ENCODE measurements at regions not wholly inside any gene's neighbourhood (a gene's known extent, or its start where the extent isn't known, plus 50 kb on each side); places are given as distances from the start of the nearest gene placed in this dataset.
A peak's percentile ranks its signal among the peaks of the same experiment; 100 is the strongest.
"Not testable (repeated sequence)": the region's sequence is repeated elsewhere in the genome, so short reads cannot be mapped to it uniquely, and the experiment has no call there.

GRCh38 chr7:73200518-73201099 is 108.0 kb downstream of the NSUN5 start:
- H3K36me3 ChIP-seq, H3K4me2 ChIP-seq, H3K9ac ChIP-seq, H3K4me1 ChIP-seq, H3K27ac ChIP-seq, H3K4me3 ChIP-seq, H3K27me3 ChIP-seq, H4K20me1 ChIP-seq, H3K9me3 ChIP-seq: not testable (repeated sequence)

DNA sequence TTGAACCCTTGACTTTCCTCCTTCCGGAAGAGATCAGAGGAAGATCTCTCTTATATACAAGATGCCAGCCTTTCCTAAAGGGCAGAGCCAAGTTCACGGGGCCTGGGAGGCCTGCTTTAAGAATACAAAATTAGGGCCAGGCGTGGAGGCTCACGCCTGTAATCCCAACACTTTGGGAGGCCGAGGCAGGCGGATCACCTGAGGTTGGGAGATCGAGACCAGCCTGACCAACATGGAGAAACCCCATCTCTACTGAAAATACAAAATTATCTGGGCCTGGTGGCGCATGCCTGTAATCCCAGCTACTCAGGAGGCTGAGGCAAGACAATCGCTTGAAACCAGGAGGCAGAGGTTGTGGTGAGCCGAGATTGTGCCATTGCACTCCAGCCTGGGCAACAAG is 108.2 kb upstream of the SPDYE9 start:
- not testable (repeated sequence) for H3K36me3 ChIP-seq, H3K27me3 ChIP-seq, H3K27ac ChIP-seq, H3K4me2 ChIP-seq, H3K4me1 ChIP-seq, H3K4me3 ChIP-seq, H3K9ac ChIP-seq, H4K20me1 ChIP-seq, H3K9me3 ChIP-seq

DNA sequence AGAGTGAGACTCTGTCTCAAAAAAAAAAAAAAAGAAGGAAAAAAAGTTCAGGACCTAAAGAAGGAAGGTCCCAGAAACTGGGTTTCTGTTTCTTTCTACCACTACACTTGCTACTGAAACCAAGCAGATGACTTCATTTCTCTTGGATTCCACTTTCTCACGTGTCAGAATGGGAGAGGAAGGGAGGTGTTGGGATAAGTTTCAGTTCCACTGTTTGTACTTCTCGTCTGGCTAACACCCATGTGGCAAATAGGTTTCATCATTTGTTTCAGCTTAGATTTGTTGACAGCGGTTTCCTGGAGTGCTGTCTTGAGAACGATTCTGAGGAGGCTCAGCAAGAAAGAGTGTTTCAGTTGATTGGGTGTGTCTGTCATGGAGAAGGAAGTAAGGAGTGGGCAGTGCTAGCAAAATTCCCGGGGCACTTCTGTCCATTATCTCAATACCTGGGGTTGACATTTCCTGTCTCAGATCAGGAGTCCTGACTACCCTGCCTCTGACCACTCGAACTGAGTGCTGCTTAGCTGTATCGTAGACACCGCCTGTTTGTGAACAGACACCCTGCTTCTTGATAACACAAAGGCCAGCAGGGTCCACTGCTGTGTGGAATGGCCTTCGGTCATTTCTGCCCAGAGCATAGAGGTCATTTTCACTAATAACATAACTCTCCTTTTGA is 104.8 kb upstream of the SPDYE9 start:
- not testable (repeated sequence) for H3K4me2 ChIP-seq, H3K9ac ChIP-seq, H4K20me1 ChIP-seq, H3K9me3 ChIP-seq, H3K4me3 ChIP-seq, H3K27me3 ChIP-seq, H3K4me1 ChIP-seq, H3K27ac ChIP-seq, H3K36me3 ChIP-seq

DNA sequence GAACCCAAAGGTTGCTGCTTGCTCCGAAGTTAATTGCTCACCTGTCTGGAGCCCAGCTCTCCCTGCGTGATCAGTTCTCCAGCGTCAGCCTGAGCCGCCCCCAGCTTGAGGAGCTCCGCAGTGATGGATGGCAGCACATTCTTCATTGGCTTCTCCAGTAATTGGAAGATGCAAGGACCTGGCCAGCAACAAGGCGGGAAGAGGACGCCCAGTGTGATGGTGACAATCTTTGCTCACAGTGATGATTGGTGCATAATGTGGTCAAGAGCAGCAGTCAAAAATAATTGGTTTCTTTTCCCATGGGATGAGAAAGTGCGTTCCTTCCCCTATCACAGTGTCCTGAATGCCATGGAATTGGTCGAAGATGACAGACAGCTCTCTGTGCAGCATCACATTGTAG is 102.4 kb upstream of the SPDYE9 start:
- H3K27me3 ChIP-seq, H3K27ac ChIP-seq, H3K9ac ChIP-seq, H3K9me3 ChIP-seq, H3K4me1 ChIP-seq, H3K4me3 ChIP-seq, H3K4me2 ChIP-seq, H3K36me3 ChIP-seq, H4K20me1 ChIP-seq: not testable (repeated sequence)

DNA sequence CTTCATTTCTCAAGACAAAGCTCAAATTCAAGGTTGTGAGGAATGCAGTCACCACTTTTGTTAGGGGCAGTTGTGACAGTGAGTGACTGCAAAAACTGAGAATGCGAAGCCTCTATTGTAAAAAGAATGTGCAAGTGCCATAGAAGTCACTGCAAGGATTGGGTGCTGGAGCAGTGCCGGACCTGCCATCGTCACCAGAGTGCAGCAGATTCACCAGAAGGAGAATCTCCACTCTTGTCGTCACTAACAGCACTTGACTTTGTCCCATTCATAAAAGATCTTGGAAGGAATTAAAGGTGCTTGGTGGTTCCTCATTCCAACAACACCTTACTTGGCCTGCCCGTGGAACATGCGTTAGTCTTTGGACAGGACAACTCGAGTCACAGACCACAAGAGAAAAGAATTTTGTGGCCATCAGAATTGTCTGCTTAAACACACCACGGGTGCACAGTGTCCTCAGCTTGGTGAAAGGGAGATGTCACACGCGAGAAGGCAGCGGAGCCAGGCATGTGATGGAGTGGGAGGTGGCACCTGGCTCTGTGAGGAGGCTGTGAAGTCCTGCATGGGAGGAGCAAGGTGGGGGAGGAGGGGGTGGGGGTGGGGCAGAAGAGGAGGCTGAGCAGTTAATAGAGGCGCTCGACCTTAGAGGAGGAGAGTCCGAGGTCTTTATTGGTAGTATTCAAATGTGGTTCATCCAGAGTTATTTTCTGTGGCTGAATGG is 100.9 kb upstream of the SPDYE9 start:
- not testable (repeated sequence) for H3K4me2 ChIP-seq, H3K4me3 ChIP-seq, H3K27ac ChIP-seq, H3K9ac ChIP-seq, H3K4me1 ChIP-seq, H4K20me1 ChIP-seq, H3K27me3 ChIP-seq, H3K36me3 ChIP-seq, H3K9me3 ChIP-seq

DNA sequence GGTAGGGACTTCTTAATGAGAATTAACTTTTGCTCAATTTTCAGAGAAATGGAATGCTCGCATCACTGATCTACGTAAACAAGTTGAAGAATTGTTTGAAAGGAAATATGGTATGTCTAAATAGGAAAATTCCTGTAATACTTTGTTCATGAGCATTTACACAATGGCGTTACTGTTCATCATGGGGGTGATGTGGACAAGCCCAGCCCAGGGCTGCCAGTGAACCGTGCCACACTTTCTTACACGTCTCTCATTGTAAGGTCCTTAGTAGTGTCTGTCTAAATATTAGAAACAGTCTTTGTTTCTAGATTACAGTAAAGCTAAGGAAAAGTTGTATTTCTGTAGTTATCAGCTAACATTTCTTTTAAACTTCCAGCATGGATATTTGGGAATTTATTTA is 91.0 kb upstream of the SPDYE9 start:
- not testable (repeated sequence) for H3K4me2 ChIP-seq, H3K27ac ChIP-seq, H3K4me1 ChIP-seq, H3K9me3 ChIP-seq, H4K20me1 ChIP-seq, H3K27me3 ChIP-seq, H3K36me3 ChIP-seq, H3K4me3 ChIP-seq, H3K9ac ChIP-seq

GRCh38 chr7:73175322-73175721 is 89.5 kb upstream of the SPDYE9 start:
- H3K4me2 ChIP-seq, H3K9me3 ChIP-seq, H3K9ac ChIP-seq, H3K4me1 ChIP-seq, H3K27me3 ChIP-seq, H3K27ac ChIP-seq, H4K20me1 ChIP-seq, H3K36me3 ChIP-seq, H3K4me3 ChIP-seq: not testable (repeated sequence)

DNA sequence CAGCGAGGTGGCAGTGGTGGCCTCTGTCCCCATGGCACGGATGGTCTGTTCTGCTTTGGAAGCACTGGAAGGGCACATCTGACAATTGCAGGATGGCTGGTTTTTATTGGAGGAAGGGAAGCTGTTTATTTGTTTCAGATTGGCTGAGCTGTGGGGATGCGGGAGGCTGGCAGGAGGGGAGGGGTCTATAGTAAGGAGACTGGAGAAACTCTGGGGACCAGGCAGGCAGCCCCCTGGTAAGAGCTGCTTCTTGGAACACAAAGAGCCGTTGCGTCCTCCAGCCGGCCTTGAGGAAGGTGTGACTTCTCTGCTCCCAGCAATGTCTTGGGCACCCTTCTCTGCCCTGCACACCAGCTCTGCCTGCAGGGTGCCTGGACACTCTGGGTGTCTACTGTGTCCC is 85.1 kb upstream of the SPDYE9 start:
- H3K4me1 ChIP-seq, H3K27ac ChIP-seq, H3K27me3 ChIP-seq, H4K20me1 ChIP-seq, H3K9me3 ChIP-seq, H3K4me2 ChIP-seq, H3K9ac ChIP-seq, H3K4me3 ChIP-seq, H3K36me3 ChIP-seq: not testable (repeated sequence)

DNA sequence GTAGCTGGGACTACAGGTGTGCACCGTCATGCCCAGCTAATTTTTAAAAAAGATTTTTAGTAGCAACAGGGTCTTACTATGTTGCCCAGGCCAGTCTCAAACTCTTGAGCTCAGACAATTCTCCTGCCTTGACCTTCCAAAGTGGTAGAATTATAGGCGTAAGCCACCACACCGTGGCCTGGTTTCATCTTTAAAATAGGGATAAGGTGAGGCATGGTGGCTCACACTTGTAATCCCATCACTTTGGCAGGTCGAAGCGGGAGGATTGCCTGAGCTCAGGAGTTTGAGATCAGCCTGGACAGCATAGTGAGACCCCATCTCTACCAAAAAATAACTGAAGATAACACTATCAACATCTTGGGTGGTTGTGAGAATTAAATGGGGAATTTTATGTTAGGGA is 84.6 kb upstream of the SPDYE9 start:
- not testable (repeated sequence) for H3K27me3 ChIP-seq, H3K27ac ChIP-seq, H3K9me3 ChIP-seq, H3K4me1 ChIP-seq, H3K9ac ChIP-seq, H4K20me1 ChIP-seq, H3K4me2 ChIP-seq, H3K4me3 ChIP-seq, H3K36me3 ChIP-seq

GRCh38 chr7:73166152-73166551 is 80.3 kb upstream of the SPDYE9 start:
- not testable (repeated sequence) for H3K27me3 ChIP-seq, H3K4me3 ChIP-seq, H3K9me3 ChIP-seq, H3K9ac ChIP-seq, H4K20me1 ChIP-seq, H3K4me2 ChIP-seq, H3K36me3 ChIP-seq, H3K4me1 ChIP-seq, H3K27ac ChIP-seq

- not testable (repeated sequence) for H3K4me2 ChIP-seq, H3K9ac ChIP-seq
Observed at GRCh38 chr7:73162680-73163079, 76.8 kb upstream of the SPDYE9 start.

DNA sequence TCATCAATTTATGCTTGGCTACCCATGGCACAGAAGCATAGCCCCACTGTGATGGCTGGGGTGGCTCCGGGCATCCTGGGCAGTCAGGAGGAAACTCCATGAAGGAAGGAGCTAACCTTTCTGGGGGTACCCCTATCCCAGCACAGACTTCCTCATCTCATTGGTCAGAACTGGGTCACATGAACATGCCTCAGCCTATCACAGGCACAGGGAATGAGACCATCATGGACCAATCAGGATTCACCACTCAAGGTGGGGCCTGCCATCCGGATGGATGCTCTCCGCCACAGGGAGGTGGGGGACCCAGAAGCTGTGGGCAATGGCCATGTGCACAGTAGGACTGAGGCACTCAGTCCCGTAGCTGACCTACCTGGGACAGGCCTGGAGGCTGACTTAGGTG is 75.9 kb upstream of the SPDYE9 start:
- not testable (repeated sequence) for H3K36me3 ChIP-seq, H3K9me3 ChIP-seq, H3K4me3 ChIP-seq, H3K4me2 ChIP-seq, H3K27ac ChIP-seq, H3K27me3 ChIP-seq, H3K9ac ChIP-seq, H4K20me1 ChIP-seq, H3K4me1 ChIP-seq

More at GRCh38 chr7:73162680-73163079, 76.8 kb upstream of the SPDYE9 start:
- H4K20me1 ChIP-seq, H3K9me3 ChIP-seq, H3K36me3 ChIP-seq, H3K27me3 ChIP-seq, H3K27ac ChIP-seq, H3K4me3 ChIP-seq, H3K4me1 ChIP-seq: not testable (repeated sequence)

DNA sequence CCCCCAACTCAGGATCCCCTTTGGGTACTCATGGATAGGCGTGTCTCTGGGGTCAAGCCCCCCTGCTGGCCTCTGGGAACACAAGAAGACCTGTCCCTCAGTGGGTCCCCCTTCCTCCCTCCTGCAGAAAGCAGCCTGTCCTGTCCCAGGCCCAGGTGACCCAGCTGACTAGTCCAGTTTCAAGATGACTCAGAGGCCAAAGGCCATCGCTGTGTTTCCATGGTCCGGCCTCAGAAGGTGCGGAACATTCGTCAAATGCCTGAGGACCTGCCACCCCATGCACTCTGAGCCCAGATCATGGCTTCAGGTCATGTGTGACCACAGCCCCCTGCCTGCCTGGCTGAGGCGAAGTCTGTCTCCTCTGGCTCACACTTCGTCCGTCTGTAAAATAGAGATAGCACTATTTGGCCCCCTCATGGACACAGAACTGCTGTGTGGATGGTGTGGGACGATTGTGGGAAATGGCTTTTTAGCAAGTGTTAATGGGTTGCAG is 71.4 kb upstream of the SPDYE9 start:
- not testable (repeated sequence) for H3K36me3 ChIP-seq, H3K4me3 ChIP-seq, H3K4me2 ChIP-seq, H3K9ac ChIP-seq, H3K27me3 ChIP-seq, H3K27ac ChIP-seq, H4K20me1 ChIP-seq, H3K4me1 ChIP-seq, H3K9me3 ChIP-seq

DNA sequence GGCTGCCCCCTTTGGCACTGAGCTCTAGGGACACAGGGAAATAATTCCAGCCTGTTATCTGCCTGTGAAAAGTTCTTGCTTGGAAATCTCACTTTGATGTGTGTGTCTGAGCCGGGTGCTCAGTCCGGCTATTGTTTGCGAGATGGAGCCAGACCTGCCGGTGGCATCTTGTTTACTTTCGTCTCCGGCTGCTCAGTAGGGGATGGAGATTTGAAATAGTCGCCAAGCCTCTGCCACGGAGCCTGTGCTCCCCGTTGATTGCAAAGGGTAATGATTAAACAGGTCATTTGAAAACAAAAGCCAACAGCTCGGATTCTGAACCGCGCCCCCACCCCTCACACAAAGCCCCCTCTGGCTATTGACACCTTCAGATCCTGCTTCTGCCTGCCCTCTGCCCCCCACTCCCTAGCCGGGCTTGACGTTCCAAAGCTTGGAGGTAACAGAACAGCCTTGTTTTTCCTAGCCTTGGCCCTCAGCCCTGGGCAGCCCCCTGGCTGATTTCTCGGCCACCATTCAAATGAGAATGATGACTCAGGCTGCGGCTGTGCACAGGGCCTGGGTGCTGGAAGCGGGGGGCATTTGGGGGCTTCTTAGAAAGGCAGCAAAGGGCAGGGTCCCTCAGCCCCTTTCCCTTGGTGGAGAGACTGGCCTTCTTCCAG is 70.8 kb upstream of the SPDYE9 start:
- H3K27ac ChIP-seq, H3K4me1 ChIP-seq, H3K36me3 ChIP-seq, H3K27me3 ChIP-seq, H3K4me3 ChIP-seq, H4K20me1 ChIP-seq, H3K9ac ChIP-seq, H3K9me3 ChIP-seq: not testable (repeated sequence)
- peak overlapping the region; percentile 54 for H3K4me2 ChIP-seq

All from BLaER1 (cell line).